DMS153 (cell line): ENCODE measurements at regions not wholly inside any gene's neighbourhood (a gene's known extent, or its start where the extent isn't known, plus 50 kb on each side); places are given as distances from the start of the nearest gene placed in this dataset.
"Not testable (repeated sequence)": the region's sequence is repeated elsewhere in the genome, so short reads cannot be mapped to it uniquely, and the experiment has no call there.

Experiments
- DNase-seq: peaks from one replicate; lab custom pipeline; 2025; lab: John Stamatoyannopoulos, UW

DNA sequence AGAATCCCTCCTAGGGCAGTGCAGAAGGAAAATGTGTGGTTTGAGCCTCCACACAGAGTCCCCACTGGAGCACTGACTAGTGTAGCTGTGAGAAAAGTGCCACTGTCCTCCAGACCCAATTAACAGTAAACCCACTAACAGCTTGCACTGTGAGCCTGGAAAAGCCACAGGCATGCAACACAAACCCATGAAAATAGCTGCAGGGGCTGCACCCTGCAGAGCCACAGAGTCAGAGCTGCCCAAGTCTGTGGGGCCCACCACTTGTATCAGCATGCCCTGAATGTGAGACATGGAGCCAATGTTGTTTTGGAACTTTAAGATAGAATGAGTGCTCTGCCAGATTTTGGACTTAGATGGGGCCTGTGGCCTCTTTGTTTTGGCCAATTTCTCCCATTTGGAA is 119.8 kb upstream of the CDH9 start:
- no peak for DNase-seq

DNA sequence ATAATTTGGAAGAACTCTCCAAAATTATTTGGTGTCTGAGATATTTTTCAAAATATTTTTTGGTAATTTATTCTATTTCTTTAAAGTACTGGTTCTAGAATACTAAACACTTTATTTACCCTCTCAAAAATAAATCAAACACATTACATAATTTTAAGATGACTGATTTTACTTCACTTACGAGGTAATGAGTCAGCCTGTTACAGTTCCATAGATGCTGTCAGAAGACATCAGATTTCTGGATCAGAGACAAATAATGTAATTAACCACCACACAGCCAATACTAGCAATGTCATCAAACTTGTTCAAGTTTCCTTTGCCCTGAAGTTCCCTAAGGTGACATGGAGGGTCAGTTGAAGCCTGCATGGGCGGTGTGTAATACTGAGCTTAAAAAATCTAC is 106.1 kb upstream of the CDH9 start:
- DNase-seq = no peak

DNA sequence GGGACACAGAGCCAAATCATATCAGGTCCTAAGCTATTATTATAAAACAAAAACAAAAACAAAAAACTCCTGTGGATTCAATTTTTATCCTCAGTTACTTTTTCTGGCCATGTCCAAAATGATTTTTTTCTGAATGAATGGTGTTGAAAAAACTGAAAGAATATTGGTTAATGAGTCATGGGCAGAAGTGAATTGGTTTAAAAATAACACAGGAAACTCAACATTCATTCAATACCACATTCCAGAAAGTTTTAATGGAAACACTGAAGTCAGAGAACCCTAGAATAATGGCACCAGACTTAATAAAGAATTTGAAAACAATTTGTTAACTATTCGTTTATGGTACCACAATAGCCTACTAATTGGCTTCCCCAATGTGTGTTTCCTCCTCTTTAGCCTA is 102.4 kb upstream of the CDH9 start:
- DNase-seq = no peak

DNA sequence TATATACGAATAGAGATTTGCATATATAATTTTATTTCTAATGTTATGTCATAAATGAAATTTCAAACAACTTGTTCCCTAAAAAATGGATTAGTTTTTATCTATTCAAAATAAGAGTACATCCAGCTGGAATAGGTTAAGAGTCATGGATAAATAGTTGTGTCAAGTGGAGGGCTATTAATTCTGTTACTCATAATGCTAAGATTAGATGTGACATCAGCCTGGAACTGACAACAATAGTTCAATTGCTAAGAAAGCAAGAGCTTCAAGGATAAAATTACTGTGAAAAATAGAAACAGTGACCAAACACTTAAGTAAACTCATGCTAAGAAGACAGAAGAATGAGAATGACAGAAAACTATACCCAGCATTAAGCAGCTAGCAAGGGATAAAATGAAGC is 92.2 kb upstream of the CDH9 start:
- DNase-seq = no peak

DNA sequence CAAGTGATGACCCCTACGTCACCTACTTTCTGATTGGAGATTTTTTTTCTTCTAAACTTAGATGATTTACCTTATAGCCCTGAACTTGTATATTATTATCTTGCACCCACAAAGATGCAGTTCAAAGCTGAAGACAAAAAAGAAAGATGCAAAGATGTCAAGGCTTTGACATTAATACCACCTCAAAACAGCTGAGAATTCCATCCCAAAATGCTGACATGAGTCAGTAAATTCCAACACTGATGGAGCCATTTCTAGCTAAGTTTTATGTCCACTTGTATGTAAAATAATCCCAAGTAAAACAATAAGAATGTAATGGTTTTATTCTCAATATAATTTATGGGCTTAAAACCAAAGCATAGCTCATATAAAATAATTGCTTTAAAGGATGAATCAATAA is 91.5 kb upstream of the CDH9 start:
- DNase-seq = no peak

DNA sequence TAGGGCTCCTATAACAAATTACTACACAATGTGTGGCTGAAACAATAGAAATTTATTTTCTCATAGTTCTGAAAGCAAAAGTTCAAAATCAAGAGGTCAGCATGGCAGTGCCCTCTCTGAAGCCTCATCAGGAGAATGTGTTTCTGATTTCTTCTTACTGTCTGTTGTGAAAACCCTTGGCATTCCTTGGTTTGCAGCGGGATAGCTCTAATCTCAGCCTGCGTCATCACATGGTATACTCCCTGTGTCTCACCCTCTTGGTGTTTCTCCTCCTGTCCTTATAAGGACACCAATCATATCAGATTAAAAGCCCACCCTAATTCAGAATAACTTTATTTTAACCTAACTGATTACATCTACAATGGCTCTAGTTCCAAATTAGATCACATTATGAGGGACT is 87.5 kb upstream of the CDH9 start:
- DNase-seq = no peak

DNA sequence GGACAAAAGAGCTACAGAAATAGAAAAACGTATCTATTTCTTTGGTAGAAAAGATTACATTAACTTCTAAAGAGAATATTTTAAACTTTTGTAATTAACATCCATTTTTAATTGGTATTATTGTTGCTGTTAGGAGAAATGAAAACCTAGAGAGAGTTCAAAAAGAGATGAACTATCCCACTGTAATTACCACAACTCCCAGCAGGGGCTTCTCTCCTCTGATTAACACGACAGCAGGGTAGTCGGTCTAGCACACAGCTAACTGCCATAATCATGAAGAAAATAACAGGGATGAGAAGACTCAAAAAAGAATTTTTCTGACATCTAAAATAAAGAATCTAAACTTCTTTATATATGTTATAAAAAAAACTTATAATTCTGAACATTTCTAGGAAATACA is 86.2 kb upstream of the CDH9 start:
- DNase-seq = no peak

DNA sequence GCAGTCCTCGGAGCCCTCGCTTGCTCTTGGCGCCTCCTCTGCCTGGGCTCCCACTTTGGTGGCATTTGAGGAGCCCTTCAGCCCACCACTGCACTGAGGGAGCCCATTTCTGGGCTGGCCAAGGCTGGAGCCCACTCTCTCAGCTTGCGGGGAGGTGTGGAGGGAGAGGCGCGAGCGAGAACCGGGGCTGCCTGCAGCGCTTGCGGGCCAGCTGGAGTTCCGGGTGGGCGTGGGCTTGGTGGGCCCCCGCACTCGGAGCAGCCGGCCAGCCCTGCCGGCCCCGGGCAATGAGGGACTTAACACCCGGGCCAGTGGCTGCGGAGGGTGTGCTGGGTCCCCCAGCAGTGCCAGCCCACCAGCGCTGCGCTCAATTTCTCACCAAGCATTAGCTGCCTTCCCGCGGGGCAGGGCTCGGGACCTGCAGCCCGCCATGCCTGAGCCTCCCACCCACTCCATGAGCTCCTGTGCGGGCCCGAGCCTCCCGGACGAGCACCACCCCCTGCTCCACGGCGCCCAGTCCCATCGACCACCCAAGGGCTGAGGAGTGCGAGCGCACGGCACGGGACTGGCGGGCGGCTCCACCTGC is 81.4 kb upstream of the CDH9 start:
- not testable (repeated sequence) for DNase-seq

DNA sequence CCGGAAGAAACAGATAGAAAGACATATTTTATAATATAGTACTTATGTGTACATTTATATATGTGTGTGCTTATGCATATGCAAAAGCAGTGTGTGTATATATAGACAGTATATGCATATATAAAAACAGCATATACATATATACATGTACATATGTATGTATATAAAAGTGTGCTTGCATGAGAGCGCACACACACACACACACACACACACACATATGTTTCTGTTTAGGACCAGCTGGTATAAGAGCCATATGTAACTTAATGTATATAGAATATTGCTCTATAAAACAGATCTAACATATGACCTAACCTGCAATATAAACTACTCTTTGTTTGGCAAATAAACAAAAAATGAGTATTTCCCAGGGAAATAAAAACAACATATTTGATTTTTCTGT is 65.1 kb upstream of the CDH9 start:
- no peak for DNase-seq

DNA sequence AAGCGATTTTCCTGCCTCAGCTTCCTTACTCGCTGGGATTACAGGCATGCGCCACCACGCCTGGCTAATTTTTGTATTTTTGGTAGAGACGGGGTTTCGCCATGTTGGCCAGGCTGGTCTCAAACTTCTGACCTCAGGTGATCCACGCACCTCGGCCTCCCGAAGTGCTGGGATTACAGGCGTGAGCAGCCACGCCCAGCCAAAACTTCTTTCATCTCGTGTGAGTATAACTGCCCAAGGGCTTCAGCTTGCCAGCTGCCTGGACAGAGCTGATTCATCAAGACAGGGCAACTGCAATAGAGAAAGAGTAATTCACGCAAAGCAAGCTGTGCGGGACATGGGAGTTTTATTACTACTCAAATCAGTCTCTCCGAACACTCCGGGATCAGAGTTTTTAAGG is 57.4 kb upstream of the CDH9 start:
- DNase-seq = not testable (repeated sequence)

DNA sequence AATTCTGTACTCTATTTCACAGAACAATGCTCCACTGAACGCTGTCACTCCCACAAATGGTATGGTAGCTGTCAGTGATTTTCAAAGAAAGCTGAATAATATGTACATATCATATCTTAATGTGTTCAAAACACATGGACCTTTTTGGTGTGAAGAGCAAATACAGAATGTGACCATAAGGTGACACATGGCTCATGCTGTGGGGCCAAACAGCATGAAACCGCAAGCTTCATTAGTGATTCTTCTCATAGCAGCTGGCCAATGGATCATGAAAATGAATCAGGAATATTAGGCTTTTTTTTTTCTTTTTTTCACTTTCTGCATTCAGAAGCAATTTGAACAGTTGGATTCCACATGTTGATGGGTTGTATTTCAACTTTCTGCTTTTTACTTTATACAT is 54.9 kb upstream of the CDH9 start:
- no peak for DNase-seq

DNA sequence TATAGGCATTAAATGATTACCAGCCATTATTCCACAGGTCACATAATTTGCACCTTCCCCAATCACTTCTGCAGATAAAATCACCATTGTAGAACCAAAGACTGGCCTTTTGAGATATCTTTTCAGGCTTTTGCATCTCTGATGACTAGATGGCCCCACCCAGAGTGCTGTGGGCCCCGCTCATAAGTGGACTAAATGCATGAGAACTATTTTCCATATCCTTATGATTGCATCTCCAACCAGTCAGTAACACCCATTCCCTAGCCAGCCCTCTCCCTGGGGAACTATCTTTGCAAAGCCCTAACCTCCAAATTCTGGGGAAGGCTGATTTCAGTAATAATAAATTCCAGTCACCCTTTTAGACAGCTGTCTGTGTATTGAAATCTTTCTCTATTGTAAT is 53.5 kb upstream of the CDH9 start:
- no peak for DNase-seq

DNA sequence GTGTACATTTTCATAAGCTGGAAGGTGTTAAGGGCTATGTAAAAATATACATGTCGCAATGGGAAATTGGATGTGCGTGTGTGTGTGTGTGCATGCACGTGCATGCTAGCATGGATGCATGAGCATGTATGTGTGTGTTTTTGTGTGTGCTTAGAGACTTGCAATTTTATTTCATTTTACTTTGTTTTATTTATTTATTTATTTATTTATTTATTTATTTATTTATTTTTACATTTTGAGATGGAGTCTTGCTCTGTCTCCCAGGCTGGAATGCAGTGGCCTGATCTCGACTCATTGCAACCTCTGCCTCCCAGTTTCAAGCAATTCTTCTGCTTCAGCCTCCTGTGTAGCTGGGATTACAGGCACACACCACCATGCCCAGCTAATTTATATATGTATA is 50.4 kb upstream of the CDH9 start:
- DNase-seq = not testable (repeated sequence)
